ENCODE measurements at regions not wholly inside any gene's neighbourhood (a gene's known extent, or its start where the extent isn't known, plus 50 kb on each side); places are given as distances from the start of the nearest gene placed in this dataset.

GRCh38 chr13:34578471-34578870, 363.6 kb upstream of the NBEA start:
- TF ChIP-seq POLR2AphosphoS5 (IDR thresholded peaks at IDR 0.05; ENCODE audit: low read depth) (no peak), CTCF (IDR thresholded peaks at IDR 0.05; ENCODE audit: insufficient read depth, low read length) (no peak), GABPA (IDR thresholded peaks at IDR 0.05; ENCODE audit: low read depth) (no peak)

Measured in HL-60 (cell line).